ENCODE measurements at regions not wholly inside any gene's neighbourhood (a gene's known extent, or its start where the extent isn't known, plus 50 kb on each side); places are given as distances from the start of the nearest gene placed in this dataset.
"Not testable (repeated sequence)": the region's sequence is repeated elsewhere in the genome, so short reads cannot be mapped to it uniquely, and the experiment has no call there.

DNA sequence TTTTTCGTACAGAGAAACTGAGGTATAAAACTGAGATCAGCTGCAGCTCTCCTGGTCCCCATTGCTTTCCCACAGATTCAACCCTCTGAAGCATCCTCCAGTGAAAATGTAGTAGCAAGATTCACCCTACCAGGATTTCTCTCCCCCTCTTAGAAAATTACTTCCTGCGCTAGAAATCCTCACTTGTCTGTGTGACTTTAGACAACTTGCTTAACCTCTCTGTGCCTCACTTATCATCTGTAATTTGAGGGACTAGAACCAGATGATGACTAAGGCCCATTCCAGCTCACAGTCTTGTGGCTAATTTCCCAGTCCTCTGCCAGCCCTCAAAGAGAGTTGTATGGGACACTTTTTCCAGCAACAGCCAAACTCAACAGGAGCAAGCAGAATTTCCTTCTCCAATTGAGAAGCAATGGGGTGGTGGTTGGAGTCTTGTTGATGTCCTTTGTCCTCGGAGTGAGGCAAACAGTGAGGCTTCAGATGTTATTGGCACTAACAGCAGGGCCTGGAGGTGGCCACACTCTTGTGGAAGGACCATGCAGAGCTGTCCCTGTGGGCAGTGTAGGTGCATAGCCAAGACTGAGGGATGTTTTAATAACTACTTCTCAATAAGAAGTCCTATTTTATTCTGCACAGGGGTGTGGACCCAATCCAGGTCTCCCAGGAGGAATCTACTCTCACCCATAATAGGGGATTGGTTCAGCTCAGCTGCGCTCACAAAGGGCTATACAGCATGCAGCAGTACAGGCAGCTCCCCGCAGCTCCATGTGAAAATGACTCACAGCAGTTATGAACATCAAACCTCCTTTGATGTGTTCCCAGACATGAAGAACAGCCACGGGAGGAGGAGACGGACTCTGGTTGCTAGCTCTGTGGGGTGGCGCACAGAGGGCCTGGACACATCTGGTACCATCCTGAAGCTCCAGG is 200.1 kb downstream of the DAD1 start:
- DNase-seq (ENCODE audit: low read depth in 2 of 2), result no peak

DNA sequence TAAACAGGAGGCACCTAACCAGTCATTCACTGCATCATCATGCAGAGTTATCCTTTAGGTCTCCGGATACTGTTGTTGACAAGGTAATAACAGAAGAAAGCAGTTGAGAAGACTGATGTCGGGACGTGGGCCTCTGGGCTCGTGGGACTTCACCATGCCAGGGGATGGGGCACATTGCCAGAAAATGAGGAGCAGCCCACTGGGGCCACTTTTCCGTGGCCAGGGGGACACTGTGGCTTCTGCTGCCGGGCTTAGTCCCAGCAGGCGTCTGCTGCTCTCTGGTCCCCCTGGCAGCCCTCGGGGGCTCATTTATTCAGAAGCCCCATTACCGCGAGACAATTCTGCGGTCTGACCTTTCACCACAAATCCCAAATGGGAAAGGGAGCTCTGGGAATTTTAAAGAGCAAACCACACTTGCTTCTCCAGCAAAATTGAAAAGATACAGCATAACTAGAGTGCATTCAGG is 201.2 kb downstream of the DAD1 start:
- DNase-seq (ENCODE audit: low read depth in 2 of 2), result no peak

DNA sequence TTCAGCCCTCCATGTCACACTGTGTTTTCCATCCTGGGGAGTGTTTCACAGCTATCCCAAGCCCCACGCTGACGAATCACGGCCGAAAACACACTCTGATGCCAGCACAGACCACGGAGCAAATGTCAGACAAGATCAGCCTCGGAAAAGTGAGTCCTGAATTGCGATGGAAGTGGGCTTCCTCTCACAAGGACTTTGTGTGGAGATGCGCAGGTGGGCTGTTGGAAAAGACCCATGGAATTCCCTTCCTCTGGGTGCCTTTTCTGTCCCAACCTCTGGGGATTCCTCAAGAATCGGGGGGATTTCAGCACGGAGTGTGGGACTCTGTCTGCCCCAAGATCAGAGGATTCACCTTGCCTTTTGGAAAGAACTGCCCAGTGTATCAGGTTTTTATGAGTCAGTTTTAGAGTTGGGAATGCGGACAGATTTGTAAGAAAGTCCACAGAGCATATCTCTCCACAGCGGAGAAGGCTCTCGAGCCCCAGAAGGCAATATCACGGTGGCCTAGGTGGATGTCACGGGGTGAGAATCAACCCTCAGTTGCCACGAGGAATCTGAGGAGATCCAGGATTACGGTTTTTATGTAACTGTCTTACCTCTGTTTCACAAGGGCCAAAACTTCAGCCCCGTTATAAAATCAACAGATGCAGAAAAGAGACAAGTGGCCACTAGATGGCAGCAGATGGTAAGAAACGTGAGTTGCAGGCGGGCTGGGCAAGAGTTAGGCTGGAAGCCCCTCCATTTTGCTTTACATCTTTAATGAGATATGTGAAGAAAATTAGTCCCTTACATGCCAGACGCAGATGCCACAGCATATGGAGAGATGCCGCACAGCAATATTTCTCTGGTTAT is 201.9 kb downstream of the DAD1 start:
- DNase-seq (ENCODE audit: low read depth in 2 of 2), result no peak

DNA sequence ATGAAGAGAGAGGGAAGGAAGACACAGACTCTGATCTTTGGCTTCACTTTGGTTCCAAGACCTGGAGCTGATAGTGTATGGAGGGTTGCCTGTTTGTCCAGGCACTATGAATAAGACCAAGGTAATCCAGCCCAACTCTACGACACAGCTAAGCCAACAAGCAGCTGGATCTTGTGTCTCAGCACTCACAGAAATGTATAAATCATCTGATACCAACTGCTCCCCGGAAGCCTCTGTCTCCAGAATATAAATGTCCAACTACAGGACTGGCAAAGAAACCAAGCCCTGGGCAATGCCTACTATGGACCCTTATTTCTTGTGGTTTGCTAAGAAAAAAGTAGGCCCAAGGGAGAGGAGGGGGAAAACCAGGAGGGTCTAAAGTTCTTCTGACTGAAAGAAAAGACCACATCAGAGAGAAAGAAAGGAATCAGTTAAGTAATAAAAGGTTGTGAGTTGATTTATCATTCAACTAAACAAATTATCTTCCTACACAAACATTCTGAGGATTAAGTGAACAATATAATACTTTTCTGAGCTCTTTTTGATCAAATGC is 204.0 kb downstream of the DAD1 start:
- no peak for DNase-seq (ENCODE audit: low read depth in 2 of 2)

DNA sequence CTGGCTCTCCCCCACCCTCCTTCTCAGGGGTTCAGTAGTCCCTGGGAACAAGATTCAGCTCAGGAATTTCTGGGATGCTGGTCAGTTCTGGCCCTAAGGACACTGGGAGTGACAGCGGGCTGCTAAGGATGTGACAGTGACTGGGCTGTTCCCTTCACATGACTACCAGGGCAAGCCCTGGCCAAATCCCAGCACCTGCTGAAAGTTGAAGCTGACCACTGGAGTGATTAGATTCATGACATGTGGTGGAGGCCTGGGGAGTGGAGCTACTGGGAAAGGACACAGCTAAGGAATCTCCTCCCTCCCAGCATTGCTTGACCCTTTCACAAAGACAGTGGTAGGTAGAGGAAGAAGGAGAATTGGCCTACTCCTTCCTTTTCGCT is 204.9 kb downstream of the DAD1 start:
- no peak for DNase-seq (ENCODE audit: low read depth in 2 of 2)

DNA sequence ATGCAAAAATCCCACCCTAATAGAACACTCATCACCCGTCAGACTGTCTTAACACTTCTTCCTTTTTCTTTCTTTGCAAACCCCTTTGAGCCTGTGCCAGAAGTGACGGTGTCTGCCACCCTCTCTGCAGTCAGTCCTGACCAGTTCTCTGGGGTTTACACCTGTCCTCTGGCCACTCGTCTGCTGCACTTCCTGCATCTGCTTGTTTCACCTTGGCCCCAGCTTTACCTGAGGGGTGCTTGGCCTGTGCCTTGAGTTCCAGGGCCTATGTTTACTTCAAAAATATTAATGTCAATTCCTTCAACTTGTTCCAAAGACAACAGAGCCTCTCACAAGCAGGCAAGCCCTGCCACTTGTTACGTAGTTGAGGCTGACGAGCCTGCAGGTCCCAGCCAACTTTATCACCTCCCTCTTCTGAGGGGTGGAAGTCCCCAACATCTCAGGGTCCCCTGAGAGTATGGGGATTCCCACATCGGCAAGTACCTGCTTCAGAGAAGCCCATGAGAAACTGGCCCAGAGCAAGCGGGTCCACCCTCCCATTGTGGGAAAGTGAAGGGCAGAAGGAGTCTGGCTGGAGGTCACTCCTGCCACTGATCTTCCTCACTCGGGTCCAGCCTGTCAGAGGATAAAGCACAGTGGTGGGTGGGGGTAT is 205.4 kb downstream of the DAD1 start:
- no peak for DNase-seq (ENCODE audit: low read depth in 2 of 2)

DNA sequence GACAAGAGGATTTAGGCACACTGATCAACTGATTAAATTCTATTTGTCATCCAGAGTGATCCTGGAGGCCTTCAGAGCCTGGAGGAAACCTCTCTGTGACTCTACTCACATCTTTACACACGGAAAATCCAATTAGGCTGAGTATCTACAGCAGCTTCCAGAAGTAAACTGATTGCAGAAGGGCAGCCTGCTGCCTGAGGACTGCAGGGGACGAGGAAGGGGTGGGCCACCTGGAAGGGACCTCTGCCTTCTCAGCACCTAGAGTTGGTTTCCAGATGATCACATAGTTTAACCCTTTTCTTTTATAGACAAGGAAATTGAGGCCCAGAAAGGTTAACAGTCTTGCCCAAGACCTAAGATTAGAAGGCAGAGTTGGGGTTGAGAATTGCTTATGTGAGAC is 206.1 kb downstream of the DAD1 start:
- DNase-seq (ENCODE audit: low read depth in 2 of 2), result no peak

DNA sequence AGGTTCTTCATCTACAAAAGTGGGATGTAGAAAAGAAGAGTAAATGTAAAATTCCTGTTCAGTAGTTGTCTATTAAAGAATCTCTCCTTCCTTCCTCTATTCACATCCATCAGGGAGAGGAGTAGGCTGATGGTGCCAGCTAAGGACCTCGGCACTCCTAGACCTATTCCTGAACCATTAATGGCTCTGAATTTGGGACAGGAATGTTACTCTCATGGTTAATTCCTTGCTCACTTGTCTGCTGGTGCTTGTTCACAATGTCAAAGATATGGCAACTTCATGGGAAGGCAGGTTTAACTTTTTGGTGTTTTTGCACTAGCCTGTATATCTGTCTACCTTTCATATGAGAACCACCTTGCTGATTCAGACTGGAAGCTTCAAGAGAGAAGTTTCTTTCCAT is 206.6 kb downstream of the DAD1 start:
- DNase-seq (ENCODE audit: low read depth in 2 of 2), result no peak

DNA sequence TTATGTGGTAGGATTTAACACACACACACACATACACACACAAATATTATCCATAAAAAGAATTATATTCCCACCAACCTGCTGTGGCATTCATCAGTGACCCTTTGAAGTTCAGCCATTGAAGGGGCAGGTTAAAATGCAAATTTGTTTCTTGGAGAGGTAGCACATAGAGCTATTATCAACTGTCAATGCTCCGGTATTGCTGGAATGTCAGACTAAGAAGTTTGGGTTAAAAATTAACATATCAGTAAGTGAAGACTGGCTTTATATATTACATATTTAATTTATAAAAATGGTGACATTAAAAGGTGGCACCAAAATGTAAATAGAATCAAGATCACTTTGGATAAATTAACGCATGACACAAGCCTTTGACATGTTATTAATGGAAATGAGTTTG is 207.3 kb downstream of the DAD1 start:
- DNase-seq (ENCODE audit: low read depth in 2 of 2), result no peak

DNA sequence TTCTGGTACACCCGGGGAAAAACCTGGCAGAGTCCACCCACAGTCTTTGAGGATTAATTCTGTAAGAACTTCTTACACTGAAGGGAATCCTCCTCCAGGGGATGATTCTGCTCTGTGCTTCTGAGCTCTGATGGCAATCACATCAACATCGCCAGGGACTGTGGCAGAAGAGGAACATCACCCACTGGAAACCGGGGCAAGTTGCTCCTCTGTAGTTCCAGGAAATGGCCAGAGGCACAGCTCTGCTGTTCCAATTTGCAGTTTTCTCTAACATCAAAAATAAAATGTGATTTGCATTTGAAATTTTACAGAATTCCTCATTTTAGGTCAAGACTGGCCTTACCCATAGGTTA is 207.6 kb downstream of the DAD1 start:
- no peak for DNase-seq (ENCODE audit: low read depth in 2 of 2)

DNA sequence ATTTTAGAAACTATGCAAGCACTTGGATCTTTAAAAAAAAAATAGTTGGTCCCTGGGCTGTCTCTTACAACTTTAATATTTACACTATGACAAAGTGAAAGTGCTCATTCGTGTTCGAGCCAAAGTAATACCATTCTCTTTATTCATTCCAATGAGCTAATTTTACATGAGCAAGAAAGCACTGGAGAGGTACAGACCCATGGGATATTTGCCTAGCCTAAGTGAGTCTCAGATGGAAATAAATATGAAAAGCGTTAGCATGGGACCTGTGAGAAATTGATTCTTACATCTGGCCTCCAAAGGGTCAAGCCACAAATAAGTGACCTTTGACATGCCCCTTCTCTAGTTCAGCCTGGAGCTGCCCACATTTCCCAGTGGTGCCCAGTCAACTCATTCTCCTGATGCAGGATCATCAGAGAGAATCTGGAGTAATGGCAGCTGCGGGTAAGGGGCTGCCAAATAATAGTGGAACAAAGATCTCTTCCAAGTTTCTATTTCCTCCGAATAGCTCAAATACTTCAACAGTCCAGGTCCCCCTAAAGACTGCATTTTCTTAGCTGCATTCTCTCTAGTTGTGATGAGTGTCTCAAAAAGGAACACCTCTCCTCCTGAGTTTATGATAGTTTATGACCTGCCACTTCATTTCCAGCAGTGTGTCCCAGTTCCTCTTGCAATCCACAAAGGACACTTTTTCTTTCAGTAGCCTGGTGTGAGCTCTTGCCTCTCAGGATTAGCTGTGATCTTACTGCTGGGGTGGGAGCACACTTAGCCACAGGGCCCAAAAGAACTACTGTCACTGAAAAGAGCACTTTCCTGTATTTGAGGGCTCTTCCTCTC is 208.2 kb downstream of the DAD1 start:
- DNase-seq (ENCODE audit: low read depth in 2 of 2), result no peak

DNA sequence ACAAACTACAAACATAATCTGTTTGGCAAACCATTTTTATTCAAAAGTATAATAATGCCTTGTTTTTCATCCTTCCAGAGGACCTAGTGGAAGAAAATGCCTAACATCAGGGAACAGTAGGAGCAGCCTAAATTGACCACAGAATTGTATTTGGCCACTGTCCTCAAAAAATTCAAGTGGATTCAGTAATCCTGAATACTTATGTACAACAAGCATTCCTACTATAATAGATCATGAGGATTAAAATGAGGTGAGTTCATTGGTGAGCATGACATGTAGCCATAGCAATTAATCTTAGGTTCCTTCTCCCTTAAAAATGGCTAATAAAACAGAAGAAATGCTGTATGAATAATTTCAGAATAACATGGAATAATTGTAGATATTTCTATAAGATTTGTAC is 209.3 kb downstream of the DAD1 start:
- DNase-seq (ENCODE audit: low read depth in 2 of 2), result no peak

DNA sequence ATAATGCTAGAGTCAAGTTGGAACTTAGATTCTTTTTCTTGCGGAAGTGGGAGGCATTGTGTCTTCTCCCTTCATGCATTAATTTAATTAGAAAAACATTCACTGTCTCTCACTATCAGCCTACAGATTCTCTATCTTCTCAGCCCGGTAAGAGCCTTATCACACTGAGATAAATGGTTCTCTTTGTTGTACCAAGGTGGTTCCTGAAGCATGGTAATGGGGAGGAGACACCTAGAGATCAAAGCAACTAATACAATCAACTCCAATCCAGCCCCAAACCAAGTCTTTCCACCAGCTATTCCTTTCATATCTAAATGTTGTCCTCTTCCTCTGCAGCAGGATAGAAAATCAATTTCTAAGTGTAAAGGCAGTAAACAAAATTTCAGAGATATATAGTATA is 210.8 kb downstream of the DAD1 start:
- DNase-seq (ENCODE audit: low read depth in 2 of 2), result no peak

DNA sequence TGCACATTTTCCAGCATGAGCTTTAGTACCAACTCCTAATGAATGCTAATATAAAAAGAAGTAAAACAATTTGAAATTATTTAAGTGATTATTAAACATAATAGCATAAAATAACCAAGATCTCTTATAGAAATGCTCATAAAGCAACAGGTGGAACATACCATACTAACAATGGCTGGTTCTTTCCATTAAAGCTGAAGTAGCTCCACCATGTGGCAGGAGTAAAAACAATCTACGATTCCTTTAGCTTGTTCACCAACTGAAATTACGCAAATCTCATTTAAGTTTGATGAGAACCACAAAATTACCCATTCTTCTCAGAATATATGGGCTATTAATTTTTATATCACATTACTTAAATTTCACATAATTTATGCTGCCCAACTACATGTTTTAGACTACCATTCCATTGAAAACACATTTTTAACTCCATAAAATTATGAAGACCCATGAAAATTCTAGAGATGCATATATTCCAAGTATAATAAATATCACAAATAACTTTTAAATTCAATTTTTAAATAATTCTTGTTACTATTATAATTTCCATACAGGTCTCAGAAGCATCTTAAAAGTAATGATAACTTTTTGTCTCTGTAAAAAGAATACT is 213.6 kb downstream of the DAD1 start:
- no peak for DNase-seq (ENCODE audit: low read depth in 2 of 2)

DNA sequence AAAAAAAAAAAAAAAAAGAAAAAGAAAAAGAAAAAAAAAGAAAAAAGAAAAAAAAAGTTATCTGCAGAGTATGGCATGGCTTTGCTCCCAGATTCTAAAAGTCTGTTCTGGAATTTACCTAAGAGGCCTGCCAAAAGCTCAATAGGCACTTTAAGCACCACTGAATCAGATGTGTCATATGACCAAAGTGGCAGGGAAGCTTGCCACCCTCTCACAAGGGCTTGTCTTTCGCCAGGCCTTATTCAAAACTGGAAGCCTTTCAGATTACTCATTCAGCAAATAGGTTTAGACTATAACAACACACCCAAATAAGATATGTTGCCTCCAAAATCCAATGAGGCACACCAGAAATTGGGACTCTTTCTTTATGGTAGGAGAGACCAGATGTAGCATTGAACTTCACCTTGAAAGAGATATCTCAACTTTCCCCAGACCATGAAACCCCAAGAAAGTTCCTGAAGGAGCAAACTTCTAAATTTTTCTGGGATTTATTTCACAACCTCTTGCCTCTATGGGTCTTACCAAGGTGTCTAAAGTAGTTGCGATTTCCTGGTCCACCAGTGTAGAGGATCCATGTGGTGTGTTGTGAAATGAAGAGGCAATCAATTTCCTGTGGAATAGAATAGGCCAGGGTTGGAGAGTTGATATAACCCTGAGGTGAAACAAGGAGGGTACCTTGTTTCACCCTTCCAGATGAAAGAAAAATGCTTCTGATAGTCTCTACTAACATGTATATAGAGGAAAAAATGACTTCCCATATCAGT is 218.8 kb downstream of the DAD1 start:
- no peak for DNase-seq (ENCODE audit: low read depth in 2 of 2)

DNA sequence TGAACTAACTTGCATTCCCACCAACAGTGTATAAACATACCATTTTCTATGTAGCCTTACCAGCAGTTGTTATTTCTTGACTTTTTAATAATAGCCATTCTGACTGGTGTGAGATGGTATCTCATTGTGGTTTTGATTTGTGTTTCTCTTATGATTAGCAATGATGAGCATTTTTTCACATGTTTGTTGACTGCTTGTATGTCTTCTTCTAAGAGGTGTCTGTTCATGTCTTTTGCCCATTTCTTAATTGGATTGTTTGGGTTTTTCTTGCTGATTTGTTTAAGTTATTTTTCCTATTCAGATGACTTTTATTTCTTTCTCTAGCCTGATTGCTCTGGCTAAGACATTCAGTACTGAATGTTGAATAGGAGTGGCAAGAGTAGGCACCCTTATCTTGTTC is 230.3 kb downstream of the DAD1 start:
- no peak for DNase-seq (ENCODE audit: low read depth in 2 of 2)

DNA sequence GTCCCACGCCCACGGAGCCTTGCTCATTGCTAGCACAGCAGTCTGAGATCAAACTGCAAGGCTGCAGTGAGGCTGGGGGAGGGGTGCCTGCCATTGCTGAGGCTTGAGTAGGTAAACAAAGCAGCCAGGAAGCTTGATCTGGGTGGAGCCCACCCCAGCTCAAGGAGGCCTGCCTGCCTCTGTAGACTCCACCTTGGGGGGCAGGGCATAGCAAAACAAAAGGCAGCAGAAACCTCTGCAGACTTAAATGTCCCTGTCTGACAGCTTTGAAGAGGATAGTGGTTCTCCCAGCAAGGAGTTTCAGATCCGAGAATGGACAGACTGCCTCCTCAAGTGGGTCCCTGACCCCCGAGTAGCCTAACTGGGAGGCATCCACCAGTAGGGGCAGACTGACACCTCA is 239.7 kb downstream of the DAD1 start:
- DNase-seq (ENCODE audit: low read depth in 2 of 2), result not testable (repeated sequence)

DNA sequence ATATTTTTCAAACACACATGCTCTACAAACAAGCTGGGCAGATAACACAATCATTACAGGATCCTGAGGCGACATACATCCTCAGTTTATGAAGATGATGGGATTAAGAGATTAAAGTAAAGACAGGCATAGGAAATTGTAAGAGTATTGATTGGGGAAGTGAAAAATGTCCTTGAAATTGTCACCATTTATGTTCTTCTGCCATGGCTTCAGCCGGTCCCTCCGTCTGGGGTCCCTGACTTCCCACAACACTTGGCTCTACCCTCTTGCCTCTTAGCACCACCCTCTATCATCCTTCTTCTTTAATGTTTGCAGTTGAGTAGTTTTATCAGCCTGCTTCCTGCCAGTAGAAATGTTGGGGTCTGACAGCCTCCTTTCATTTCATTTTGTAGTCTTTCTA is 244.4 kb downstream of the DAD1 start:
- no peak for DNase-seq (ENCODE audit: low read depth in 2 of 2)

DNA sequence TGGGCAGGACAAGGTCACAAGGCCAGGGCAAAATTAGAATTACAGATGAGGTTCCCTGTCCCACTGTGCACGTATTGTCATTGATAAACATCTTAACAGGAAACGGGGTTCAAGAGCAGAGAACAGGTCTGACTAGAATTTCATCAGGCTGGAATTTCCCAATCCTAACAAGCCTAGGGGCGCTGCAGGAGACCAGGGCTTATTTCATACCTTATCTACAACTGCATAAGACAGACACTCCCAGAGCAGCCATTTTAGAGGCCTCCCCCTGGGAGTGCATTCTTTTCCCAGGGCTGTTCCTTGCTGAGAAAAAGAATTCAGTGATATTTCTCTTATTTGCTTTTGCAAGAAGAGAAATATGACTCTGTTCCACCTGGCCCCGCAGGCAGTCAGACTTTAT is 244.8 kb downstream of the DAD1 start:
- DNase-seq (ENCODE audit: low read depth in 2 of 2), result not testable (repeated sequence)

DNA sequence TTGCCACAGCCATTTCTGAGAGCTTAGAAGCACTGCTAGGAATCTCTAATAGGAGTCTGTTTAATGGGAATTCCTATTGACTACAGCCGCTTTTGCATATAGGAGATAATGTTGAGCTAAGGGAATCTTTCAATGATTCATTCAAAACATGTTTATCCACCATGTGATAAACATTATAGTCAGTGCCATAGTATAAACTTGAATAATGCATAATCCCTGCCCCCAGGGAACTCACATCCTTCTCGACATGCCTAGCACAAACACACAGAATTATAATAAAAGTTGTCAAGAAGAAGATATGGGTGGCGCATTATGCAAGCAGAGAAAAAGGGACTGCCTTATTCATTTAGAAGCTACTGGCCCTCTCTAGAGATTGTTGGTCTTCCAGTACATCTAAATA is 248.0 kb downstream of the DAD1 start:
- DNase-seq (ENCODE audit: low read depth in 2 of 2), result no peak

Measured in stimulated activated CD8-positive, alpha-beta memory T cell treated with anti-CD3 and anti-CD28 coated beads, Interleukin-15, amount 100 ng/mL, for 4 hours (primary cell).